GM23338 (cell line): ENCODE measurements at regions not wholly inside any gene's neighbourhood (a gene's known extent, or its start where the extent isn't known, plus 50 kb on each side); places are given as distances from the start of the nearest gene placed in this dataset.

Experiments
- EZH2phosphoT487 ChIP-seq: fragments of 200-600 bp; sonication (generic); IDR thresholded peaks from one replicate; pipeline ENCODE4 v1.8.1; 2018; ENCODE audit warnings: antibody characterized with exemption; ENCODE audit not compliant: unreplicated experiment
- POLR2AphosphoS5 ChIP-seq: IDR thresholded peaks from 2 replicates; pipeline ENCODE4 v1.6.1; 2016; ENCODE audit warnings: antibody characterized with exemption, low read depth
- TF ChIP-seq, protein P1 (sequence below), 2 experiments: fragments of 200-600 bp in 1 of 2; sonication (generic) in 1 of 2; conservative IDR thresholded peaks; 2 replicates each; pipeline versions ENCODE4 v1.5.1 to v1.6.1; 2016 to 2017; ENCODE audit warnings: antibody characterized with exemption in 2 of 2, low read depth in 2 of 2, mild to moderate bottlenecking in 2 of 2, moderate library complexity in 1 of 2
- TF ChIP-seq, protein P2 (sequence below): IDR thresholded peaks from one replicate; pipeline ENCODE4 v1.6.1; 2018; ENCODE audit warnings: antibody characterized with exemption; ENCODE audit not compliant: unreplicated experiment

DNA sequence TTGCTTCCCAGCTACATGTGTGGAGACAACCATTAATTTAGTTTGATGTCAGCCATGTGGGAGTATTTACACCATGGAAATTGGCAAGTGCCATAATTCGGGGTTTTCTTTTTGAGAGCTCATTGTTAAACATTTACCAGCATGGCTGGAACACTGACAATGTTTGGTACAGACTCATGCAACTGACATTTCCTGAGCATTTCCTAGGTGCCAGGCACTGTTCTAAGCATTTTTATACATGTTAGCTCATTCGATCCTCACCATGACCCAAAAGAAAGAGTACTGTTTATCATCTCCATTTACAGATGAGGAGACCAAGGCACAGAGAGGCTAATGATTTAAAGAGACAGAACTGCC is 86.9 kb downstream of the FOXL1 start:
- TF ChIP-seq, protein P1, sequence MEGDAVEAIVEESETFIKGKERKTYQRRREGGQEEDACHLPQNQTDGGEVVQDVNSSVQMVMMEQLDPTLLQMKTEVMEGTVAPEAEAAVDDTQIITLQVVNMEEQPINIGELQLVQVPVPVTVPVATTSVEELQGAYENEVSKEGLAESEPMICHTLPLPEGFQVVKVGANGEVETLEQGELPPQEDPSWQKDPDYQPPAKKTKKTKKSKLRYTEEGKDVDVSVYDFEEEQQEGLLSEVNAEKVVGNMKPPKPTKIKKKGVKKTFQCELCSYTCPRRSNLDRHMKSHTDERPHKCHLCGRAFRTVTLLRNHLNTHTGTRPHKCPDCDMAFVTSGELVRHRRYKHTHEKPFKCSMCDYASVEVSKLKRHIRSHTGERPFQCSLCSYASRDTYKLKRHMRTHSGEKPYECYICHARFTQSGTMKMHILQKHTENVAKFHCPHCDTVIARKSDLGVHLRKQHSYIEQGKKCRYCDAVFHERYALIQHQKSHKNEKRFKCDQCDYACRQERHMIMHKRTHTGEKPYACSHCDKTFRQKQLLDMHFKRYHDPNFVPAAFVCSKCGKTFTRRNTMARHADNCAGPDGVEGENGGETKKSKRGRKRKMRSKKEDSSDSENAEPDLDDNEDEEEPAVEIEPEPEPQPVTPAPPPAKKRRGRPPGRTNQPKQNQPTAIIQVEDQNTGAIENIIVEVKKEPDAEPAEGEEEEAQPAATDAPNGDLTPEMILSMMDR (conservative IDR thresholded peaks at IDR 0.05; ENCODE audit: low read depth in 2 of 2) = no peak
- TF ChIP-seq POLR2AphosphoS5 (no peak), EZH2phosphoT487 (no peak)
- TF ChIP-seq, protein P2, sequence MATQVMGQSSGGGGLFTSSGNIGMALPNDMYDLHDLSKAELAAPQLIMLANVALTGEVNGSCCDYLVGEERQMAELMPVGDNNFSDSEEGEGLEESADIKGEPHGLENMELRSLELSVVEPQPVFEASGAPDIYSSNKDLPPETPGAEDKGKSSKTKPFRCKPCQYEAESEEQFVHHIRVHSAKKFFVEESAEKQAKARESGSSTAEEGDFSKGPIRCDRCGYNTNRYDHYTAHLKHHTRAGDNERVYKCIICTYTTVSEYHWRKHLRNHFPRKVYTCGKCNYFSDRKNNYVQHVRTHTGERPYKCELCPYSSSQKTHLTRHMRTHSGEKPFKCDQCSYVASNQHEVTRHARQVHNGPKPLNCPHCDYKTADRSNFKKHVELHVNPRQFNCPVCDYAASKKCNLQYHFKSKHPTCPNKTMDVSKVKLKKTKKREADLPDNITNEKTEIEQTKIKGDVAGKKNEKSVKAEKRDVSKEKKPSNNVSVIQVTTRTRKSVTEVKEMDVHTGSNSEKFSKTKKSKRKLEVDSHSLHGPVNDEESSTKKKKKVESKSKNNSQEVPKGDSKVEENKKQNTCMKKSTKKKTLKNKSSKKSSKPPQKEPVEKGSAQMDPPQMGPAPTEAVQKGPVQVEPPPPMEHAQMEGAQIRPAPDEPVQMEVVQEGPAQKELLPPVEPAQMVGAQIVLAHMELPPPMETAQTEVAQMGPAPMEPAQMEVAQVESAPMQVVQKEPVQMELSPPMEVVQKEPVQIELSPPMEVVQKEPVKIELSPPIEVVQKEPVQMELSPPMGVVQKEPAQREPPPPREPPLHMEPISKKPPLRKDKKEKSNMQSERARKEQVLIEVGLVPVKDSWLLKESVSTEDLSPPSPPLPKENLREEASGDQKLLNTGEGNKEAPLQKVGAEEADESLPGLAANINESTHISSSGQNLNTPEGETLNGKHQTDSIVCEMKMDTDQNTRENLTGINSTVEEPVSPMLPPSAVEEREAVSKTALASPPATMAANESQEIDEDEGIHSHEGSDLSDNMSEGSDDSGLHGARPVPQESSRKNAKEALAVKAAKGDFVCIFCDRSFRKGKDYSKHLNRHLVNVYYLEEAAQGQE = no peak
